HepG2 (cell line): ENCODE measurements at regions not wholly inside any gene's neighbourhood (a gene's known extent, or its start where the extent isn't known, plus 50 kb on each side); places are given as distances from the start of the nearest gene placed in this dataset.

Experiments
- ATAC-seq: fragments of 200-7000 bp; cut with Tn5 transposase; 3 replicates; pipeline ENCODE4 v1.9.1; 2020; ENCODE audit warnings: mild to moderate bottlenecking, moderate library complexity
- BruUV-seq: library from RNA; stranded (reverse); fragments of 400-500 nt; replicated peaks from 2 replicates; lab custom pipeline; 2021; lab: Mats Ljungman, UMichigan
- CTCF ChIA-PET: fragments of 300-600 bp; formaldehyde crosslinking; extraction: SDS; loops from one replicate; lab custom pipeline; 2021; ENCODE audit warnings: low total read pairs, inconsistent platforms, low intra/inter-chr PET ratio; lab: Yijun Ruan, JAX
- POLR2A ChIA-PET: fragments of 350-600 bp; sonication (Branson Sonifier 250); formaldehyde crosslinking; loops from one replicate; lab custom pipeline; 2020; ENCODE audit warnings: antibody characterized with exemption, inconsistent platforms; lab: Yijun Ruan, JAX
- DNase-seq: peaks from one replicate; pipeline ENCODE4 v3.0.0-alpha.2; 2015; ENCODE audit warnings: low spot score
- FAIRE-seq: peaks from 3 replicates; lab custom pipeline; 2011; peaks lifted over from hg19 to GRCh38; lab: Jason Lieb, UNC
- H2AFZ ChIP-seq: one replicate; pipeline ENCODE4 v1.6.1; 2011; ENCODE audit warnings: low read length, inconsistent platforms
- H3K27ac ChIP-seq: fragments of 300-600 bp; 3 replicates; pipeline ENCODE4 v1.8.0; 2011; ENCODE audit warnings: mixed run types, mild to moderate bottlenecking, mixed read lengths, low read length, inconsistent platforms; ENCODE audit not compliant: insufficient read depth; ENCODE audit errors: extremely low read length
- H3K27me3 ChIP-seq, 2 experiments: fragments of 200-600 bp in 1 of 2; 2 replicates in 1 of 2; 3 replicates in 1 of 2; pipeline versions ENCODE4 v1.6.0 to v1.8.0; 2011; ENCODE audit warnings: low read length in 2 of 2, mild to moderate bottlenecking in 2 of 2, moderate library complexity in 2 of 2, inconsistent platforms in 1 of 2; ENCODE audit not compliant: insufficient read depth in 2 of 2, control insufficient read depth in 1 of 2
- H3K36me3 ChIP-seq, 2 experiments: fragments of 200-600 bp in 1 of 2; replicated peaks in 1 of 2; 2 replicates in 1 of 2; 3 replicates in 1 of 2; pipeline versions ENCODE4 v1.5.1 to v1.8.0; 2011; ENCODE audit warnings: low read length in 2 of 2, inconsistent platforms in 1 of 2; ENCODE audit not compliant: insufficient read depth in 2 of 2, control insufficient read depth in 1 of 2
- H3K4me1 ChIP-seq: 2 replicates; pipeline ENCODE4 v1.5.1; 2012; ENCODE audit warnings: low read length, inconsistent platforms; ENCODE audit not compliant: insufficient read depth
- H3K4me2 ChIP-seq: 2 replicates; pipeline ENCODE4 v1.6.0; 2011; ENCODE audit warnings: low read depth, low read length, inconsistent platforms
- H3K4me3 ChIP-seq, 3 experiments: fragments of 200-600 bp in 1 of 3; sonication (generic), shearing (Covaris generic) in 1 of 3; replicated peaks in 1 of 3; 2 replicates each; pipeline ENCODE4 v1.5.1; 2011 to 2016; ENCODE audit warnings: low read length in 3 of 3, inconsistent platforms in 2 of 3, low read depth in 2 of 3, mild to moderate bottlenecking in 2 of 3, control low read depth in 1 of 3, mixed read lengths in 1 of 3; ENCODE audit not compliant: insufficient read depth in 1 of 3
- H3K79me2 ChIP-seq: one replicate; pipeline ENCODE4 v1.6.1; 2011; ENCODE audit warnings: low read length, inconsistent platforms; ENCODE audit not compliant: insufficient read depth
- H3K9ac ChIP-seq: 2 replicates; pipeline ENCODE4 v1.6.0; 2011; ENCODE audit warnings: mild to moderate bottlenecking, low read depth, low read length, inconsistent platforms; ENCODE audit not compliant: insufficient read depth
- H3K9me3 ChIP-seq: 2 replicates; pipeline ENCODE4 v1.5.1; 2012; ENCODE audit warnings: mild to moderate bottlenecking, low read length
- H4K20me1 ChIP-seq: 2 replicates; pipeline ENCODE4 v1.6.0; 2011; ENCODE audit warnings: inconsistent platforms, mild to moderate bottlenecking, low read length, moderate library complexity; ENCODE audit not compliant: insufficient read depth
- AHDC1 ChIP-seq: sonication (generic); formaldehyde crosslinking; IDR thresholded peaks from 2 replicates; pipeline ENCODE4 v1.5.1; 2020; ENCODE audit warnings: mild to moderate bottlenecking, missing genetic modification reagents, borderline replicate concordance
- CAMTA2 ChIP-seq: sonication (generic); formaldehyde crosslinking; IDR thresholded peaks from 2 replicates; pipeline ENCODE4 v1.4.0; 2020; ENCODE audit warnings: mild to moderate bottlenecking, missing genetic modification reagents, borderline replicate concordance
- CBX2 ChIP-seq, 2 experiments: fragments of 200-600 bp in 1 of 2; sonication (generic); formaldehyde crosslinking in 1 of 2; IDR thresholded peaks; 2 replicates each; pipeline versions ENCODE4 v1.7.0 to v1.8.1; 2018 to 2022; ENCODE audit warnings: low read depth in 2 of 2, low read length in 1 of 2, mild to moderate bottlenecking in 1 of 2, missing genetic modification reagents in 1 of 2
- MED1 ChIP-seq: sonication (generic); formaldehyde crosslinking; IDR thresholded peaks from 2 replicates; pipeline ENCODE4 v1.4.0; 2020; ENCODE audit warnings: missing genetic modification reagents
- PCBP1 ChIP-seq: fragments of 200-400 bp; formaldehyde crosslinking; IDR thresholded peaks from 2 replicates; pipeline ENCODE4 v1.6.1; 2017; ENCODE audit warnings: mild to moderate bottlenecking, low read depth, low read length, borderline replicate concordance
- SP4 ChIP-seq: sonication (generic); formaldehyde crosslinking; IDR thresholded peaks from 2 replicates; pipeline ENCODE4 v1.8.1; 2023; ENCODE audit warnings: mild to moderate bottlenecking, missing genetic modification reagents
- ZIK1 ChIP-seq: sonication (generic); formaldehyde crosslinking; IDR thresholded peaks from 2 replicates; pipeline ENCODE4 v1.5.0; 2020; ENCODE audit warnings: mild to moderate bottlenecking, low read depth, missing genetic modification reagents, borderline replicate concordance
- ZMYM4 ChIP-seq: sonication (generic); formaldehyde crosslinking; IDR thresholded peaks from 2 replicates; pipeline ENCODE4 v1.8.1; 2023; ENCODE audit warnings: mild to moderate bottlenecking, missing genetic modification reagents
- ZNF12 ChIP-seq: sonication (generic); formaldehyde crosslinking; IDR thresholded peaks from 2 replicates; pipeline ENCODE4 v1.5.0; 2020; ENCODE audit warnings: missing genetic modification reagents
- ZNF124 ChIP-seq: sonication (generic); formaldehyde crosslinking; IDR thresholded peaks from 2 replicates; pipeline ENCODE4 v1.4.0; 2020; ENCODE audit warnings: missing genetic modification reagents
- ZNF138 ChIP-seq: sonication (generic); formaldehyde crosslinking; IDR thresholded peaks from 2 replicates; pipeline ENCODE4 v1.5.0; 2020; ENCODE audit warnings: mild to moderate bottlenecking, low read depth, missing genetic modification reagents
- ZNF142 ChIP-seq: sonication (generic); formaldehyde crosslinking; IDR thresholded peaks from 2 replicates; pipeline ENCODE4 v1.4.0; 2020; ENCODE audit warnings: missing genetic modification reagents
- ZNF207 ChIP-seq: fragments of 450-650 bp; IDR thresholded peaks from 2 replicates; pipeline ENCODE4 v1.6.1; 2016; ENCODE audit warnings: antibody characterized with exemption, borderline replicate concordance
- ZNF510 ChIP-seq: sonication (generic); formaldehyde crosslinking; IDR thresholded peaks from 2 replicates; pipeline ENCODE4 v1.4.0; 2020; ENCODE audit warnings: low read depth, mild to moderate bottlenecking, missing genetic modification reagents
- ZNF83 ChIP-seq: sonication (generic); formaldehyde crosslinking; IDR thresholded peaks from 2 replicates; pipeline ENCODE4 v1.4.0; 2020; ENCODE audit warnings: missing genetic modification reagents, mild to moderate bottlenecking, borderline replicate concordance
- in situ Hi-C: cut with HindIII; loops from 2 replicates; pipeline ENCODE4 v1.10.0; 2017; ENCODE audit warnings: low pct_unique_long_range_greater_than_20kb; ENCODE audit not compliant: extremely low pct_ligation_motif_present
- intact Hi-C: fragments of 100-400 bp; cut with micrococcal nuclease; formaldehyde crosslinking; loops from one replicate; pipeline ENCODE4 v1.10.0; 2022; ENCODE audit not compliant: unreplicated experiment

- no TSS peak for BruUV-seq
- intact Hi-C loops: no loop called here
- no peak for ATAC-seq
- TF ChIP-seq CBX2 (IDR thresholded peaks at IDR 0.05; ENCODE audit: low read depth, low read length): no peak
- no peak for TF ChIP-seq CBX2 (CRISPR knock-in tag; IDR thresholded peaks at IDR 0.05; ENCODE audit: low read depth)
- TF ChIP-seq ZNF142 (CRISPR knock-in tag): no peak
- TF ChIP-seq ZNF207: no peak
- TF ChIP-seq ZNF83 (CRISPR knock-in tag): no peak
- no peak for TF ChIP-seq ZMYM4 (CRISPR knock-in tag)
- TF ChIP-seq ZIK1 (CRISPR knock-in tag): no peak
- no peak for TF ChIP-seq CAMTA2
- no peak for TF ChIP-seq PCBP1
- TF ChIP-seq SP4 (CRISPR knock-in tag): no peak
- TF ChIP-seq ZNF510 (CRISPR knock-in tag): no peak
- no peak for TF ChIP-seq AHDC1 (CRISPR knock-in tag)
- TF ChIP-seq MED1 (CRISPR knock-in tag): no peak
- TF ChIP-seq ZNF124 (CRISPR knock-in tag): no peak
- no peak for TF ChIP-seq ZNF12 (CRISPR knock-in tag)
- TF ChIP-seq ZNF138 (CRISPR knock-in tag): no peak
Observed at GRCh38 chr12:30442461-30442860, 253.2 kb downstream of the IPO8 start.

More at GRCh38 chr12:30442461-30442860, 253.2 kb downstream of the IPO8 start:
- Histone ChIP-seq H3K27me3 (no peaks in the 10 kb centered on the region), H3K4me1 (peaks cover 17% of the 10 kb centered on the region), H3K36me3 (no peaks in the 10 kb centered on the region), H2AFZ (no peak overlapping the region), H3K79me2 (no peaks in the 10 kb centered on the region), H3K27ac (no peak overlapping the region), H3K9ac (no peak overlapping the region), H3K4me2 (no peak overlapping the region), H3K9me3 (no peaks in the 10 kb centered on the region), H3K4me3 (no peak overlapping the region), H4K20me1 (no peaks in the 10 kb centered on the region)
- CTCF ChIA-PET: no interaction called here
- FAIRE-seq: no peak
- in situ Hi-C loops: no loop called here
- DNase-seq: no peak
- POLR2A ChIA-PET: no interaction called here
